GM18502 (cell line): ENCODE measurements at regions not wholly inside any gene's neighbourhood (a gene's known extent, or its start where the extent isn't known, plus 50 kb on each side); places are given as distances from the start of the nearest gene placed in this dataset.

Experiments used
- ATAC-seq: cut with Tn5 transposase; IDR thresholded peaks from one replicate; pipeline ENCODE4 v1.9.1; 2021; ENCODE audit warnings: mild to moderate bottlenecking; ENCODE audit not compliant: unreplicated experiment, poor library complexity

GRCh38 chr3:154976072-154976983 lies 103.8 kb upstream of the MME start:
- no peak for ATAC-seq

- ATAC-seq = no peak
Observed at GRCh38 chr3:154973851-154974250, 106.3 kb upstream of the MME start.

- ATAC-seq = no peak
Observed at GRCh38 chr3:154972951-154973350, 107.2 kb upstream of the MME start.

GRCh38 chr3:154971771-154972326 lies 108.3 kb upstream of the MME start:
- no peak for ATAC-seq

- ATAC-seq = no peak
Observed at GRCh38 chr3:154971341-154971740, 108.8 kb upstream of the MME start.

- no peak for ATAC-seq
Observed at GRCh38 chr3:154970797-154971196, 109.3 kb upstream of the MME start.

GRCh38 chr3:154969366-154969765 lies 110.8 kb upstream of the MME start:
- no peak for ATAC-seq

- ATAC-seq = no peak
Observed at GRCh38 chr3:154967090-154967489, 113.0 kb upstream of the MME start.

- no peak for ATAC-seq
Observed at GRCh38 chr3:154956815-154957214, 123.3 kb upstream of the MME start.

- no peak for ATAC-seq
Observed at GRCh38 chr3:154955907-154956533, 124.1 kb upstream of the MME start.

GRCh38 chr3:154954757-154955156 lies 125.4 kb upstream of the MME start:
- ATAC-seq = no peak

GRCh38 chr3:154953538-154953937 lies 126.6 kb upstream of the MME start:
- ATAC-seq = no peak

- no peak for ATAC-seq
Observed at GRCh38 chr3:154952553-154952952, 127.6 kb upstream of the MME start.

GRCh38 chr3:154943981-154944380 lies 136.1 kb upstream of the MME start:
- no peak for ATAC-seq

GRCh38 chr3:154942827-154943226 lies 137.3 kb upstream of the MME start:
- ATAC-seq = no peak

- no peak for ATAC-seq
Observed at GRCh38 chr3:154936196-154936595, 143.9 kb upstream of the MME start.

GRCh38 chr3:154933581-154933980 lies 146.5 kb upstream of the MME start:
- no peak for ATAC-seq

- ATAC-seq = no peak
Observed at GRCh38 chr3:154932633-154933032, 147.5 kb upstream of the MME start.

GRCh38 chr3:154931484-154931883 lies 148.6 kb upstream of the MME start:
- ATAC-seq = no peak

- ATAC-seq = no peak
Observed at GRCh38 chr3:154926721-154927120, 153.4 kb upstream of the MME start.

GRCh38 chr3:154921351-154921750 lies 158.8 kb upstream of the MME start:
- no peak for ATAC-seq
